Activated CD4-positive, alpha-beta T cell treated with anti-CD3 and anti-CD28 coated beads, Interleukin-2, amount 50 U/mL, for 24 hours (primary cell): ENCODE measurements at regions not wholly inside any gene's neighbourhood (a gene's known extent, or its start where the extent isn't known, plus 50 kb on each side); places are given as distances from the start of the nearest gene placed in this dataset.
"Not testable (repeated sequence)": the region's sequence is repeated elsewhere in the genome, so short reads cannot be mapped to it uniquely, and the experiment has no call there.

Source experiments
- DNase-seq, 2 donors: peaks; one replicate each; pipeline ENCODE4 v3.0.0-alpha.2; 2020; ENCODE audit warnings: low read depth in 1 of 2, low spot score in 1 of 2

- no peak for DNase-seq
These were observed 575.4 kb downstream of the NTRK3 start for GRCh38 chr15:87681104-87681503.

- no peak for DNase-seq
These were observed 576.3 kb downstream of the NTRK3 start for GRCh38 chr15:87680208-87680607.

DNA sequence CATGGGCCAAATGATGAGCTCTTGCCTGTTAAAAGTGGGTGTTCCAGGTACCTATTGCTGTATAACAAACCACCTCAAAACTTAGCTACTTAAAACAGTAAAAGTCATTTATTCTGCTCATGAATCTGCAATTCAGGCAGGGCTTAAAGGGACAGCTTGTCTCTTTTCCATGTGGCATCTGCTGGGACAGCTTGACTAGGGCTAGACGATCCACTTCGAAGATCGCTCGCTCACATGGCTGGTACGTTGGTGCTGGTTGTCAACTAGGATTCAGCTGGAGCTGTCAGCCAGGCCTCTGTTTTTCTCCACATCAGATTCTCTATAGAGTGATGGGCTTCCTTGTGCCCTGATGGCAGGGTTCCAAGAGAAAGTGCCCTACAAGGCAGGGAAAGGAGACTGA is 581.3 kb downstream of the NTRK3 start:
- no peak for DNase-seq

DNA sequence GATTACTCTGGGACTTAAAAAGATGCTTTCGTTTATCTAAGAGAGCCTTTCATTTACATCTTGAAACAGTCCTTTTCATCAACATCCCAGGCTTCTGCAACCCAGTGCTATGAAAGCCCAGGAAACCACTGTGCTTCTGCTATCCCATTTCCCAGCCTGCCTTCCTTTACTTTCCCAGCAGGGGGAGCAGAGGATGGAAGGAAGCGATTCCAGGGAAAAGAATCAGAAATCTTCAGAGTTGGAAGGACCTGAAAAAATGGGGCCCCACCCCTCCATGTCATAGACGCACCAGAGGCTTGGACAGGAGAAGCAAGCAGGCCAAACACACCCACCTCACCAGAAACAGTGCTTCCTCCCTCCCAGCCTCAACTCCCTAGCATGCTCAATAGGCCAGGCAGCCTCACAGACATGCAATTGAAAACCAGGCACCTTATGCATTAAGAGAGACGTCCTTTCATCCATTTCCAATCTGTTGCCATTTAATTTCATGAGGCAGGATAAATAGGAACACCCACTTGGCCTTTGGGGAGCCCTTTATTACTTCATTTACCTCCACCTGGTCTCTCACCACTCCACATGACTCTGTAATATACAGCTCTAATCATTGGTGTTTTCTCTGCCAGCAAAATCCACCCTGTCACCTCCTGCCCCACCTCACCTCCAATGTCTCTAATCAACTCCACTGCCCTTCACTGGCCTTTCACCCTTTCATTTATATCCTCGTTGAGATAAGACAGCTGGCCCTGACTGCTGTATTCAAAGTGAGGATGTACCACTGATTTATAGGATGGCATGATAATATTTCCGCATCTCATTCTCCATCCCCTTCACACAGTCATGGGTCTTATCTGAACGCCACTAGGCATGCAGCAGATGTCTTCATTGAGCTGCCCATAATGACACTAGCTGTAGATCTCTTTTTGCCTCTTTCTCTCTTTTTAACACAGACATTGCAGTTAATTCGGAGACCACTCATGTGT is 583.9 kb downstream of the NTRK3 start:
- no peak for DNase-seq

DNA sequence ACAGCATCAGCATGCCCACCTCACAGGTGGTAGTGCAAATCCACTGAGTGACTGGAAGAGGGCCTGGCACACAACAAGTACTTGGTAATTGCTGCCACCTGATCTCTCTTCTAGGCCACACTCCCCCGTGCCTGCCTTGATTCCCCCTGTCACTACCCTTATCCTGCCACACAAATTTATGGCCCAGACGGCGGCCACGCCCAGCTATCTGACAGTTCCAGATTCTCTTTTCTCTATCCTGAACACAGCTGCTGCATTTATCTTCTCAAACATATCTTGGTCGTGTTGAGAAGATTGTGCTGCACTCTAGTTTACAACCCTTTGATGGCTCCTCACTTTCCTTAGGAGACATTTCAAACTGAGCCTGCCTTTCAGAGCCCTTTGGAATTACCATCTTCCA is 585.2 kb downstream of the NTRK3 start:
- no peak for DNase-seq

DNA sequence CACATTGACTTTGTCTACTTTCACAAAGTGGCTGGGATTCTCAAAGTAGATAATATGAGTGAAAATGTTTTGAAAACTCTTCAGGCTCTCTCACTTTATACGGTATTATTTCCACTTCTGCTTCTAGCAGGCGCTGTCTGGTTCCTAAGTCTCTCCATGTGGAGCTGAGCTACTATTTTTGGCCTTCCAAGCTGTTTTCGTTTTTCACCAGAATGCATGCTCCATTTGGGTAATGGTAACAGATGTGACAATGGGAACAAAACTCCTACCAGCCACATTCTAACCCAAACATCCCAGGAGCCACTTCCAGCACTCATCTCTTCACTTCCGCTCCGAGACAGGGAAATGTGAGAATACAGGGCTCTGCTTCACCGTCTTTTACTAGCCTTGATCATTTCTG is 586.7 kb downstream of the NTRK3 start:
- DNase-seq = no peak

GRCh38 chr15:87668768-87669564 is 587.6 kb downstream of the NTRK3 start:
- DNase-seq = not testable (repeated sequence)

DNA sequence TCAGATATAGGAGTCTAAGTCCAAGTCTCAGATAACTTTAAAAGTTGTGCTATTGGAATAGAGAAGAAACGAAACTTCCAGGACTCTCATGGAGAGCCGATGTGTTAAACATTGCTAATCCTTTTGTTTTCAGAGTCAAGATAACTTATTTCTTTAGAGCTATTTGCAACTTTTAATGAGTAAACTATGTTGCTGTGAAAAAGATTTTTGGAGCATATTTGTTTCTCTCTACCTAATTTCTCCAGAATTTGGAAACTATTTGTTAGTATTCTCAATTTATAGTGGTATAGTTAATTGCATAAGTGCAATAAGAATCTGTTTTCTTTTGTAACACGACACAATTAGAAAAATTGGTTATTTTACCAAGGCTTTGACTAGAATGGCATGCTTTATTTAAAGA is 588.9 kb downstream of the NTRK3 start:
- DNase-seq = no peak

DNA sequence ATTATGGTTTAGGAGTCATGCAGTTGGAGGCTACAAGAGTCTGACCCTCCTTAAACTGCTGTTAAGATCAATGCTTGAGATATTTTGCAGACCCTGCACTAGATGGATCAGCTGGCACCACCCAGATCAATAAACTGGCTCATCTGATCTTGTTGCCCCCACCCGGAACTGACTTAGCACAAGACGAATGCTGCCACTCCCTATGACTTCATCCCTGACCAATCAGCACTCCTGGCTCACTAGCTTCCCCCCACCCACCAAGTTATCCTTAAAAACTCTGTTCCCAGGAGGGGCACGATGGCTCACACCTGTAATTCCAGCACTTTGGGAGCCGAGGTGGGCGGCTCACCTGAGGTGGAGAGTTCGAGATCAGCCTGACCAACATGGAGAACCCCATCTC is 594.0 kb downstream of the NTRK3 start:
- no peak for DNase-seq

DNA sequence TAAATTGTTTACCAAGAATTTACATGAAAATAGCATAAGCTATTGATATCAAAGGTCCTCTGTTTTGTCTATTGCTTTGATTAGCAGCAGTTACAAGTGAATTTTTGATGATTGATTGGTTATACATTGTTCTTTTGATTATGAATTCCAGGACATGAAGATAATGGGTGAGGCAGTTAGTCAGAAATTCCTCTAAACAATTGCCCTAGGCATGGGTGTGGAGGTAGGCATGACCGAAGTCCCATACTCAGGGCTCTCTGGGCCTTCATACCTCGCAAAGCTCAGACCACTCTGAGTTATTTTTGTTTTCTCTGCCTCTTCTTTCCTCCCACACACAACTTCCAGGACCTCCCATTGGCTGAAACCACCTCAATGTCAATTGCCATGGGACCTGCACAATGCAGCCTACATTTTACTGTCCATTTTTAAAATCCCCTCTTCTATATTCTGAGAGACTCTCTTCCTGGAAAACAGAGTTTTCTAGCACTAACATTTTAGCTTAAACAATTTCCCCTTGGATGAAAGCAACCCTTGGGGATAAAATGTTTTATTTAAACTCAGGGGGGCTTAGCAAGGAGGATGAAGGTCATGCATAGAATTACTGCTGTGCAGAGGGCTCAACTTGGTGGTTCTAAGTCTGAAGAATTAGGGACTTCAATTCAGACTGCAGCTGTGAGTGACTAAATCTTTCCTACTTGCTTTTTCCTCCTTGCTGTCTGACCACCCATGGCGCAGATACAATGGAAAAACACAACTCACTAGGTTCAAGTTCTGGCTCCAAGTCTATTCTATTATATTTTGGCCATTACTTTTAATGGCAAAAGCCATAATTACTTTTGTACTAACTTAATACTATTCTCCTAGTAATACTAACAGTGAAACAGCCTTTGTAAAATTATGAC is 594.8 kb downstream of the NTRK3 start:
- DNase-seq = no peak

DNA sequence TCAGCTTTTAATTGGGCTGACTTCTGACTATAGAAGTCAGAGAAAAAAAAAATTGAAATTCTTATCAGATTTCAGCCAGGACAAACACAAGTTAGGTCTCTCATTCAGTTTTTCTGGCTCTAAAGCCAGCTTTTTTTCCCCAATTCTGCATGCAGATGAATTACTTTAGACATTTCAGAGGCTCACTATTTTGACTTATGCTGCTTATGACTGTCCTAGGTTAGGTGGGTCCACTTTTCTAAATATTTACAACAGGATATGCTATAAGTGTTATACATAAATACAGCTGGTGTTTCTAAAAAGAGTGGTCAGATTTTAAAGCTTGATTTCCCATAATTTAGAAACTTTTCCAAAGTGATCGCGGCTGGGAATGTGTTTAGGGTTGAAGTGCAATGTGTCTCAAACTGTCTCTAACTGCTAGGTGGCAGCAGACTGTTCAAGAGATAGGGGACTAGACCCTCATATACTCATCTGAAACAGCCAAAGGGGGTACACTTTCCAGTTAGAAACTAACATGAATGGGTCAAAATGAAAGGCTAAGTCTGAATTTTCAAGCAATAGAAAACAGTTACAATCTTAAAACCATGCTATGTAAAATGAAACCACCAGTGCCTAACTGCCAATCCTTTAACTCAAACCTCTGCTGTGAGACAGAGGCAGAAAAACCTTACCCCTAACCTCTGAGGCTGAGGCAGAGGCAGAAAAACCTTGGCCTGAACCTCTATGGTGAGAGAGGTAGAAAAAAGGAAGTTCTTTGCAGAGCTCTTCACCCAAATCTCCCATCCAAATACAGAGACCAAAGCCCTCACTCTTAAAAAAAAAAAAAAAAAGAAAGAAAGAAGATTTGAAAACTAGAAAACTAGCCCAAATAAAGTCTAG is 596.0 kb downstream of the NTRK3 start:
- DNase-seq = no peak

DNA sequence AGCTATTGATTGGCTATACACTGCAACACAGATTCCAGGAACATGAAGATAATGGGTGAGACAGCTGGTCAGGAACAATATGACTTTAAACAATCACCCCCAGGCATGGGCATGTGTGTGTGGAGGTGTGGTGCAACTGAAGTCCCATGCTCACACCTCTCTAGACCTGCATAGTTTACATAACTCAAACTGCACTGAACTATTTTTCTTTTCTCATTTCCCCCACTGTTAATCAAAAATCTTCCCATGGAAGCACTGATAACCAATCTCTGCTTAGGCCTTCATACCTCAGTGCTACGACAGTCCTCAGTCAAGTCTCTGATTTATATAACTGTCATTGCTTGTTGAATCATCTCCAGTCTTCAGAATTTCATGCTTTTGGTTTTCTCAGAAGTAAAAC is 600.2 kb downstream of the NTRK3 start:
- no peak for DNase-seq

DNA sequence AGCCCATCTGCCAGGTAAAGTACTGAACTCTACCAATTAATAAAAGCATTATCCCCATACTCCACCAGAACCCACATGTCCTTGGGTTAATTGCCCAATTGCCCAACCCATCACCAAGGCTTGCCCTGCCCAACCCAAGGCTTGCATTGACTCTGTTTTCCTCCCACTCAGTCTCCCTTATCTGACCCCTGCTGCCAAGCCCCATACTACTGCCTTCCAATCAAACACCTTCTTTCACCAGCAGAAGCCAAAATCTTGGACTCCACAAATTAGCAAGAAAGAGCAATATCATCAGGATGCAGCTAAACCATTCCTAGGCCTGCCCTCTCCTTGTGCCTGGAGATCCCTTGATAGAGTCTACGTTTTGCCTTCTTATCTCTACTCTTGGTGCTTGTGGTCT is 602.9 kb downstream of the NTRK3 start:
- no peak for DNase-seq

GRCh38 chr15:87649175-87649574 is 607.4 kb downstream of the NTRK3 start:
- no peak for DNase-seq

DNA sequence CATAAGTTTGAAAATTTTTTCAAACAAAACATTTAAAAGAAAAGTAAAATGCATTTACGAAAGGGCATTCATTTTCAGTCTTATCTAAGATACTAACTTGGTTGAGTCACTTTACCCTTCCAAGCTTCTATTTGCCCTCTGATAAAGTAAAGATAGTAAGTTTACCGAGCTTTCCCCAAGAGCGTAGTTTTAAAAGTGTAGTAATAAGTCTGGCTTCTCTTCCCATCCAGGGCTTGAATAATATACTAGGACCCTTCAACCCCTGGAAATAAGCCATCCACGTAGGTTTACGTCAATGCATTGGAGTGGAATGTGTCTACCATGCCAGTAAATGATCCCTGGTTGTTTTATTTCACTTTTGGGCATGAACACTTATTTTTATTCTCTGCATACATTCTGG is 608.3 kb downstream of the NTRK3 start:
- no peak for DNase-seq

DNA sequence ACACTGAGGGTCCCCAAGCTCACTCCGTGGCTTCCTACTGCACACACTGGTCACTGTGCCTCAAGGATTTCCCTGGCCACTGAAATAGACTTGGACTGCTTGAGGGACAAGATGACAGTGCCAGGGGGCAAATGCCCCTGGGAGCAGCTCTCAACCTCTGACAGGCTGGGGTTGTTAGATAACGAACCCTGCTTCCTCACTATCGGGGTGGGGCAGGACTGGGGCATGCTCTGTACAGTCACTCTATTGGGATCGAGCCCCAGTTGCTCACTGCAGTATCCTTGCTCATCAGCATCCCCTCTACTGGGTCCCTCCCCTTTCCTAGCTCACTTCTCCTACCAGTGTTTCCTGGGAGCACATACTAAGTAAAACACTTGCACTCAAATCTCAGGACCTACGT is 610.8 kb downstream of the NTRK3 start:
- no peak for DNase-seq

DNA sequence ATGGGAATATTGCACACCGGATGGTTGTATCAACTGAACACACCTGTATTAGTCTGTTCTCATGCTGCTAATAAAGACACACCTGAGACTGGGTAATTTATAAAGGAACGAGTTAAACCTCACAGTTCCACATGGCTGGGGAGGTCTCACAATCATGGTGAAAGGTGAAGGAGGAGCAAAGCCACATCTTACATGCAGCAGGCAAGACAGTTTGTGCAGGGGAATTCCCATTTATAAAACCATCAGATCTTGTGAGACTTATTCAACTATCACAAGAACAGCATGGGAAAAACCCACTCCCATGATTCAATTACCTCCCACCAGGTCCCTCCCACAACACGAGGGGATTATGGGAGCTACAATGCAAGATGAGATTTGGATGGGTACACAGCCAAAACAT is 613.5 kb downstream of the NTRK3 start:
- DNase-seq = peak in 1 of 2 donors; percentile 13

- no peak for DNase-seq
These were observed 617.1 kb downstream of the NTRK3 start for GRCh38 chr15:87639305-87640011.

DNA sequence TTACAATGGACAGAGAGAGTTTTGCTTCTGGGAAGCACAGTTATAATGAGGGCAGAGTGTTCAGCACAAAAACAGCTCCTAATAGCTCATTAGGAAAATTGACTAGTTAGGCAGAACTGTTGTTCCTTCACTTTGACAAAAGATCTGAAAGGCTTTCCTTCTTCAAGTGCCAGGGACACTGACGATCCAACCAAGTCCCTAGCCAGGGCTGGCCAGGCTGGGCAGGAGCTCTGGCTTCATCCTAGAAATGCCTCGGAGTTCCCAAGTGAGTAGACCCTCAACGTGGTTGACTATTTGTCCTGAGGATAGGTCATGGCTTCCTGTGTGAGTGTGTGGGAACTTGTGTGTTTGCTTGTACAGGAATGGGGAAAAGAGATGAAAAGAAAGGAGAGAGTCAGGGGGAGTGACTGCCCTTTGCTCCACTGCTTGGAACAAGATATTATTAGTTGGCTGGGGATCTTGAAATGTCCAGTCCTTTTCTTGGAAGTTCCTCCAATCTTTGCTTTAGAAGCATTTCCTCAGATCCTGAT is 617.9 kb downstream of the NTRK3 start:
- DNase-seq = no peak
